Activated T-helper 2 cell treated with anti-CD3 and anti-CD28 coated beads, Interferon-gamma antibody, Interleukin-2, Interleukin-4, amounts not matched to agents 10 μg/mL and 5 μg/mL and 100 μg/mL, durations not matched to agents 14 hours and 24 hours and 36 hours (primary cell): ENCODE measurements at regions not wholly inside any gene's neighbourhood (a gene's known extent, or its start where the extent isn't known, plus 50 kb on each side); places are given as distances from the start of the nearest gene placed in this dataset.

Source experiments
- DNase-seq: peaks from one replicate; pipeline ENCODE4 v3.0.0; 2021; ENCODE audit warnings: low spot score
- H3K27ac Mint-ChIP-seq: one replicate; pipeline ENCODE4 v1.8.0; 2021; ENCODE audit warnings: mixed read lengths
- H3K27me3 Mint-ChIP-seq: one replicate; pipeline ENCODE4 v1.8.0; 2021; ENCODE audit warnings: low read depth, mixed read lengths
- H3K36me3 Mint-ChIP-seq: one replicate; pipeline ENCODE4 v1.8.0; 2021; ENCODE audit warnings: low read depth, mixed read lengths
- H3K4me1 Mint-ChIP-seq: one replicate; pipeline ENCODE4 v1.8.0; 2021; ENCODE audit warnings: low read depth, mixed read lengths
- H3K4me3 Mint-ChIP-seq: one replicate; pipeline ENCODE4 v1.8.0; 2021; ENCODE audit warnings: low read depth, mild to moderate bottlenecking, moderate library complexity, mixed read lengths
- H3K9me3 Mint-ChIP-seq: one replicate; pipeline ENCODE4 v1.8.0; 2021; ENCODE audit warnings: mixed read lengths
- intact Hi-C: fragments of 100-400 bp; cut with micrococcal nuclease; formaldehyde crosslinking; loops from one replicate; pipeline ENCODE4 v1.15.1; 2023

DNA sequence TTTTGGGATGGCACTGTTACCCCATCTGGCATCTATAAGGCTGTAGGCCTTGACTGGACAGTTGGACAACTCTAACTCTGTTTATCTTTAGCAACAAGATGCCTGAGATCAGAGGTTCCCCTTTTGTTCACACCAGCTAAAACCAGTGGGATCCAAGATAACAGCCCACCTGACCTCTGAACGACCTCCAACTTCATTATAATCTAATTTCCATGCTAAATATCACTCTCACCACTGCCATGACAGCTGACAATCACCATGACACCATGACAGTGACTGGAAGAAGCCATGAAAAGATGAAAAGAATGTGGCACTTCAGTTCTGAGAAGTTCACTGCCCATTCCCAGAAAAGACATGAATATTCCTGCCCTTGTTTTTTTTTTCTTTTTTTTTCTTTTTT lies 281.4 kb upstream of the TAC1 start:
- H3K4me1 Mint-ChIP-seq, result no peaks in the 10 kb centered on the region
- H3K9me3 Mint-ChIP-seq, result peaks cover 21% of the 10 kb centered on the region
- H3K36me3 Mint-ChIP-seq, result no peaks in the 10 kb centered on the region
- no peak overlapping the region for H3K27ac Mint-ChIP-seq
- DNase-seq, result no peak
- intact Hi-C loops, result no loop called here
- no peak overlapping the region for H3K4me3 Mint-ChIP-seq
- no peaks in the 10 kb centered on the region for H3K27me3 Mint-ChIP-seq

DNA sequence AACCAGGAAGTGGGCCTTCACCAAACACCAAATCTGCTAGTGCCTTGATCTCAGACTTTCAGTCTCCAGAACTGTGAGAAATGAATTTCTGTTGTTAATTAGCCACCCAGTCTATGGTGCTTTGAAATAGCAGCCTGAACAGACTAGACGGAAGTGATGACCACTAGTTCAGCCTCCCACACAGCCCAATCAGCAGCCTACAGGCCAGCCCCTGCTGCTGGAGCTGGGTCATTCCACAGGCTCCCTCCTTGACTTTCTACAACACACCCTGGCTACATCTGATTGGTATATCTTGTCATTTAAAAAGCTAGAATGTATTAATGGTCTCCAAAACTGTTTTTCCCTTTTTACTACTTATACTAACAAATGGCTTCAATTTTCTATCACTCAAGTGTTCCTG lies 277.2 kb upstream of the TAC1 start:
- intact Hi-C loops, result no loop called here
- no peak for DNase-seq
- Mint-ChIP-seq H3K9me3 (peaks cover 16% of the 10 kb centered on the region), H3K4me1 (no peaks in the 10 kb centered on the region), H3K4me3 (no peak overlapping the region), H3K36me3 (no peaks in the 10 kb centered on the region), H3K27me3 (no peaks in the 10 kb centered on the region), H3K27ac (no peak overlapping the region)

GRCh38 chr7:97457054-97457453 lies 274.8 kb upstream of the TAC1 start:
- H3K36me3 Mint-ChIP-seq, result no peaks in the 10 kb centered on the region
- H3K4me1 Mint-ChIP-seq, result no peaks in the 10 kb centered on the region
- H3K27me3 Mint-ChIP-seq, result no peaks in the 10 kb centered on the region
- no peak for DNase-seq
- no peak overlapping the region for H3K4me3 Mint-ChIP-seq
- no peak overlapping the region for H3K27ac Mint-ChIP-seq
- intact Hi-C loops, result no loop called here
- H3K9me3 Mint-ChIP-seq, result peaks cover 24% of the 10 kb centered on the region

- intact Hi-C loops, result no loop called here
- H3K27ac Mint-ChIP-seq, result no peak overlapping the region
Observed at GRCh38 chr7:97460433-97460832, 271.5 kb upstream of the TAC1 start.

GRCh38 chr7:97461596-97461995 lies 270.3 kb upstream of the TAC1 start:
- intact Hi-C loops, result no loop called here
- DNase-seq, result no peak
- Mint-ChIP-seq H3K36me3 (no peaks in the 10 kb centered on the region), H3K4me1 (no peaks in the 10 kb centered on the region), H3K9me3 (peaks cover 21% of the 10 kb centered on the region), H3K27ac (no peak overlapping the region), H3K4me3 (no peak overlapping the region), H3K27me3 (no peaks in the 10 kb centered on the region)

More at GRCh38 chr7:97460433-97460832, 271.5 kb upstream of the TAC1 start:
- H3K27me3 Mint-ChIP-seq, result no peaks in the 10 kb centered on the region
- no peaks in the 10 kb centered on the region for H3K36me3 Mint-ChIP-seq
- H3K4me3 Mint-ChIP-seq, result no peak overlapping the region
- H3K4me1 Mint-ChIP-seq, result no peaks in the 10 kb centered on the region
- no peak for DNase-seq
- H3K9me3 Mint-ChIP-seq, result peaks cover 21% of the 10 kb centered on the region

GRCh38 chr7:97466071-97466470 lies 265.8 kb upstream of the TAC1 start:
- no peaks in the 10 kb centered on the region for H3K4me1 Mint-ChIP-seq
- no peak for DNase-seq
- intact Hi-C loops, result no loop called here
- no peak overlapping the region for H3K27ac Mint-ChIP-seq
- no peak overlapping the region for H3K4me3 Mint-ChIP-seq
- no peaks in the 10 kb centered on the region for H3K36me3 Mint-ChIP-seq
- peaks cover 10% of the 10 kb centered on the region for H3K9me3 Mint-ChIP-seq
- no peaks in the 10 kb centered on the region for H3K27me3 Mint-ChIP-seq

DNA sequence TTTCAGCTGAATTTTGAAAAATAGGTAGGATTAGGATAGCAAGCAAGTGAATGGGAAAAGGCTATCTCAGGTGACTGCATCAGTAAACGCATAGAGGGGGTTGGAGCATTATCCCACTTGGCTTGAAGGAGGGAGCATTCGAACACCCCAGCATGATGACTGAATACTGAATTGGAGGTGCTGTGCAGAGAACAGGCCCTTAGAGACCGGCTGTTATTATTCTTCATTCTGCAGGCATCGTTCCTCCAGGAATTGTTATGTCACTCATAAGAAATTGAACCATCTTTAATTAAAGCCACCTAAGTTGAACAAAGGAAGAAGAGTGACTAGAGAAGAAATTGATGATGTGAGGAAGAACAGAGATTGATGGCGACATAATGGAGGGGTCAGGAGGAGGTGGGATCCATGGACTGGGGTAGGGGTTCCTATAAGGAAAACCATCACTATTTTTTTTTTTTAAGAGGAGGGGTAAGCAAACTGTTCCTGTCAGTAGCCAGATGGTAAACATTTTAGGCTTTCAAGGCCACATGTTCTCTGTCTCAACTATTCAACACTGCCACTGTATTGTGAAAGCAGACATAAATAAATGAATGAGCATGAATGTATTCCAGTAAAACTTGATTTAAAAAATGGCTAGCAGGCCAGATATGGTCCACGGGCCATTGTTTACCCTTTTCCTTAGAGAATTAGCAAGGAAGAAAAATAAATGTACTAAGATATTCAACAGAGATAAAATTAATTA lies 264.7 kb upstream of the TAC1 start:
- no peak for DNase-seq
- H3K9me3 Mint-ChIP-seq, result peaks cover under 1% of the 10 kb centered on the region
- H3K36me3 Mint-ChIP-seq, result no peaks in the 10 kb centered on the region
- H3K27ac Mint-ChIP-seq, result no peak overlapping the region
- intact Hi-C loops, result no loop called here
- H3K27me3 Mint-ChIP-seq, result no peaks in the 10 kb centered on the region
- no peaks in the 10 kb centered on the region for H3K4me1 Mint-ChIP-seq
- no peak overlapping the region for H3K4me3 Mint-ChIP-seq

DNA sequence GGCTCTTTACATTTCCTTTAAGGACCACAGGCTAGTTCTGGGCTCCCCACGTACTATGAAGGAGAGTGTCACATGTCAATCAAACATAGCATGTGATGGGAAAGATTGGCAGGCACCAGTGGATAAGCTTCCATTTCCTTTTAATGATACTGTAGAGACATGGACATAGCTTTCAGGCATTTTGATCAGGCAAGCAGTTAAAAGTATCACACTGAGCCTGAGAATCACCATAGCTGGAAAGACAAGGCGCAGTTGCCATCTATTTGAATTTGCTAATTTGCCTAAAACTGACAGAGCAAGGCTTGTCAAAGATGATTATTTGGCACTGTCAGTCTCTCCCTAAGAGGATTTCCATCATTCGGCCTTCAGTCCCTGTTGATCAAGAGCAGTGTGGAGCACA lies 263.4 kb upstream of the TAC1 start:
- no peak overlapping the region for H3K27ac Mint-ChIP-seq
- no peaks in the 10 kb centered on the region for H3K27me3 Mint-ChIP-seq
- H3K36me3 Mint-ChIP-seq, result no peaks in the 10 kb centered on the region
- intact Hi-C loops, result no loop called here
- H3K9me3 Mint-ChIP-seq, result no peaks in the 10 kb centered on the region
- DNase-seq, result no peak
- H3K4me3 Mint-ChIP-seq, result no peak overlapping the region
- no peaks in the 10 kb centered on the region for H3K4me1 Mint-ChIP-seq

GRCh38 chr7:97470726-97471125 lies 261.2 kb upstream of the TAC1 start:
- no peaks in the 10 kb centered on the region for H3K36me3 Mint-ChIP-seq
- no peaks in the 10 kb centered on the region for H3K9me3 Mint-ChIP-seq
- H3K4me3 Mint-ChIP-seq, result no peak overlapping the region
- no peaks in the 10 kb centered on the region for H3K4me1 Mint-ChIP-seq
- intact Hi-C loops, result no loop called here
- DNase-seq, result no peak
- no peak overlapping the region for H3K27ac Mint-ChIP-seq
- H3K27me3 Mint-ChIP-seq, result no peaks in the 10 kb centered on the region

- Mint-ChIP-seq H3K4me1 (no peaks in the 10 kb centered on the region), H3K9me3 (no peaks in the 10 kb centered on the region), H3K27me3 (no peaks in the 10 kb centered on the region), H3K4me3 (no peak overlapping the region), H3K27ac (no peak overlapping the region), H3K36me3 (no peaks in the 10 kb centered on the region)
- intact Hi-C loops, result no loop called here
- DNase-seq, result no peak
Observed at GRCh38 chr7:97471491-97471890, 260.4 kb upstream of the TAC1 start.

DNA sequence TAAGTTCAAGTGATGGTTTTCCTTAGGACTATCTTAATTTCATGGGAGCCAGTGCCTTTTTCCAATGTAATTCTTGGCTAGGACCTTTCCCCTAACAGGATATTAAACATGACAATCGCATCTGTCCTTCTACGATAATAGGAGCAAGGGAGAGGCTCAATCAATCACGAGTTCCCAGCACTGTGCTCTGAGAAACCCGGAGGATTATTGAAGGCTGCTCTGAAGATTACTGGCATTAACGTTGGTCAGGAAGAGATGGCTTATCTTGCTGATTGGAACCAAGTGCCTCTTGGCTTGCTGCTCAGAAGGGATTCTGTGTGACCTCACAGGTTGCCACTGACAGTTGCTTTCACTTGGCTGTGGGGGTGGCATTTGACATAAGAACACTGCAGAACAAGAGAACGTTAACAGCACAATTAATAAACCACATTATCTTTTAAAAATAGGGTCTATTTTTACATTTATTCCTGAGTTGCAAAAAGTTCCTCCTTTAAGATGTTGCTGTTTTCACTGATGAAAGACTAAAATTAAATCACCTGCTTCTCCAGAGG lies 252.1 kb upstream of the TAC1 start:
- H3K27ac Mint-ChIP-seq, result no peak overlapping the region
- intact Hi-C loops, result no loop called here
- H3K36me3 Mint-ChIP-seq, result no peaks in the 10 kb centered on the region
- DNase-seq, result no peak
- no peaks in the 10 kb centered on the region for H3K9me3 Mint-ChIP-seq
- H3K4me3 Mint-ChIP-seq, result no peak overlapping the region
- H3K4me1 Mint-ChIP-seq, result no peaks in the 10 kb centered on the region
- no peaks in the 10 kb centered on the region for H3K27me3 Mint-ChIP-seq

GRCh38 chr7:97480772-97481390 lies 251.0 kb upstream of the TAC1 start:
- no peak for DNase-seq
- H3K27me3 Mint-ChIP-seq, result no peaks in the 10 kb centered on the region
- intact Hi-C loops, result no loop called here
- no peak overlapping the region for H3K4me3 Mint-ChIP-seq
- H3K36me3 Mint-ChIP-seq, result no peaks in the 10 kb centered on the region
- no peak overlapping the region for H3K27ac Mint-ChIP-seq
- H3K9me3 Mint-ChIP-seq, result no peaks in the 10 kb centered on the region
- H3K4me1 Mint-ChIP-seq, result no peaks in the 10 kb centered on the region

- DNase-seq, result no peak
- Mint-ChIP-seq H3K36me3 (no peaks in the 10 kb centered on the region), H3K27me3 (no peaks in the 10 kb centered on the region), H3K9me3 (no peaks in the 10 kb centered on the region), H3K4me1 (no peaks in the 10 kb centered on the region), H3K27ac (no peak overlapping the region), H3K4me3 (no peak overlapping the region)
- intact Hi-C loops, result no loop called here
Observed at GRCh38 chr7:97495487-97495886, 236.4 kb upstream of the TAC1 start.
